Sigmoid colon (tissue), 6 donors: ENCODE measurements at regions not wholly inside any gene's neighbourhood (a gene's known extent, or its start where the extent isn't known, plus 50 kb on each side); places are given as distances from the start of the nearest gene placed in this dataset.

ENCODE experiments used
- DNase-seq: peaks from one replicate; pipeline ENCODE4 v3.0.0-alpha.2; 2019
- H3K27ac ChIP-seq, 4 donors: fragments of 200-600 bp; sonication (generic); one replicate each; pipeline ENCODE4 v1.5.1; 2016 to 2019; ENCODE audit warnings: mild to moderate bottlenecking in 1 of 4
- H3K27me3 ChIP-seq, 3 donors: fragments of 200-600 bp; sonication (generic); one replicate each; pipeline ENCODE4 v1.5.1; 2019; ENCODE audit warnings: mild to moderate bottlenecking in 1 of 3
- H3K36me3 ChIP-seq, 4 donors: fragments of 200-600 bp; sonication (generic); one replicate each; pipeline ENCODE4 v1.5.1; 2016 to 2019
- H3K4me1 ChIP-seq, 4 donors: fragments of 200-600 bp; sonication (generic); one replicate each; pipeline ENCODE4 v1.5.1; 2017 to 2019
- H3K4me3 ChIP-seq, 4 donors: fragments of 200-600 bp; sonication (generic); one replicate each; pipeline ENCODE4 v1.5.1; 2017 to 2019; ENCODE audit warnings: mild to moderate bottlenecking in 2 of 4, moderate library complexity in 1 of 4
- H3K9me3 ChIP-seq, 4 donors: fragments of 200-600 bp in 3 of 4; sonication (generic) in 3 of 4; one replicate each; pipeline versions ENCODE4 v1.5.1 to v1.6.1; 2013 to 2019
- EP300 ChIP-seq, 4 donors: sonication (generic); formaldehyde crosslinking; IDR thresholded peaks; one replicate each; pipeline ENCODE4 v1.6.1; 2017; ENCODE audit warnings: antibody characterized with exemption in 4 of 4
- POLR2A ChIP-seq, 2 donors: fragments of 450-650 bp; IDR thresholded peaks; one replicate each; pipeline ENCODE4 v1.6.1; 2016; ENCODE audit warnings: antibody characterized with exemption in 2 of 2, mild to moderate bottlenecking in 2 of 2, moderate library complexity in 2 of 2
- POLR2AphosphoS5 ChIP-seq, 4 donors: sonication (generic); formaldehyde crosslinking; IDR thresholded peaks; one replicate each; pipeline ENCODE4 v1.6.1; 2017; ENCODE audit warnings: antibody characterized with exemption in 4 of 4
- WGBS, 2 donors: extraction: QIAGEN DNeasy Blood & Tissue Kit; methylation state at CpG; one replicate each; pipeline ENCODE4 v1.1.7; 2013; 5-methylcytosine and 5-hydroxymethylcytosine counted together
- intact Hi-C: fragments of 100-400 bp; cut with DNase I; formaldehyde crosslinking; loops from one replicate; pipeline ENCODE4 v1.15.1; 2023
- TF ChIP-seq, protein P1 (sequence below), 4 experiments: fragments of 450-650 bp in 3 of 4; fragments of 200-600 bp in 1 of 4; IDR thresholded peaks; one replicate each; pipeline ENCODE4 v1.5.1; 2016 to 2019; ENCODE audit warnings: antibody characterized with exemption in 4 of 4, mild to moderate bottlenecking in 3 of 4, moderate library complexity in 2 of 4
- donor health status: healthy with polysubstance abuse.
- donor health status: healthy.

DNA sequence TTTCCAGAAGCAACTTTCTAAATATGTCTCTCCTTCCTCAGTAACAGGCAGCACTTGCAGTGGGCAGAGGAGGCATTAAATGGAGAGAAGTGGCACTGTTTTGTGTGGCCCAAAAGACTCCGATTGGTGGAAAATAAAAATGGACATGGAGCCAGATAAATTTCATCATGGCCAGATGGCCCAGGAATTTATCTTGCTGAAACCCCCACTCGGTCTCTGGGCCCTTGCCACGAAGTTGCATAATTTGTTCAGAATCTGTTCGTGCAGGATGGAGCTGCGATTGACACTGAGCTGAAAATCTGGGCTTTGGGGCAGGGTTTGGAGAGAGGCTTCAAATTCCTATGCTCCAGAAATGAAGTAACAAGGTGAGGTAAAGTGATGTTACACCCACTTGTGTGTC is 65.5 kb downstream of the C11orf91 start:
- Histone ChIP-seq H3K36me3 (no peaks in the 10 kb centered on the region), H3K9me3 (peaks cover 0 to 4% (median 0%) of the 10 kb centered on the region in 4 donors), H3K27me3 (no peaks in the 10 kb centered on the region), H3K27ac (no peak overlapping the region), H3K4me1 (no peaks in the 10 kb centered on the region), H3K4me3 (no peak overlapping the region)
- TF ChIP-seq EP300 (IDR thresholded peaks at IDR 0.05) (no peak), POLR2AphosphoS5 (IDR thresholded peaks at IDR 0.05) (no peak), POLR2A (IDR thresholded peaks at IDR 0.05) (no peak)
- TF ChIP-seq, protein P1, sequence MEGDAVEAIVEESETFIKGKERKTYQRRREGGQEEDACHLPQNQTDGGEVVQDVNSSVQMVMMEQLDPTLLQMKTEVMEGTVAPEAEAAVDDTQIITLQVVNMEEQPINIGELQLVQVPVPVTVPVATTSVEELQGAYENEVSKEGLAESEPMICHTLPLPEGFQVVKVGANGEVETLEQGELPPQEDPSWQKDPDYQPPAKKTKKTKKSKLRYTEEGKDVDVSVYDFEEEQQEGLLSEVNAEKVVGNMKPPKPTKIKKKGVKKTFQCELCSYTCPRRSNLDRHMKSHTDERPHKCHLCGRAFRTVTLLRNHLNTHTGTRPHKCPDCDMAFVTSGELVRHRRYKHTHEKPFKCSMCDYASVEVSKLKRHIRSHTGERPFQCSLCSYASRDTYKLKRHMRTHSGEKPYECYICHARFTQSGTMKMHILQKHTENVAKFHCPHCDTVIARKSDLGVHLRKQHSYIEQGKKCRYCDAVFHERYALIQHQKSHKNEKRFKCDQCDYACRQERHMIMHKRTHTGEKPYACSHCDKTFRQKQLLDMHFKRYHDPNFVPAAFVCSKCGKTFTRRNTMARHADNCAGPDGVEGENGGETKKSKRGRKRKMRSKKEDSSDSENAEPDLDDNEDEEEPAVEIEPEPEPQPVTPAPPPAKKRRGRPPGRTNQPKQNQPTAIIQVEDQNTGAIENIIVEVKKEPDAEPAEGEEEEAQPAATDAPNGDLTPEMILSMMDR (IDR thresholded peaks at IDR 0.05): no peak
- intact Hi-C loops: no loop called here
- 78 to 83% methylated on average over 5 of the region's 5 CpGs for WGBS, 2 donors
- peak; percentile 75 for DNase-seq

GRCh38 chr11:33634291-33634834 is 66.3 kb downstream of the C11orf91 start:
- DNase-seq: no peak
- H3K4me3 ChIP-seq: no peak overlapping the region
- no peak overlapping the region for H3K27ac ChIP-seq
- WGBS, 2 donors: 68 to 83% methylated on average over 7 of the region's 7 CpGs
- no peaks in the 10 kb centered on the region for H3K27me3 ChIP-seq
- intact Hi-C loops: no loop called here
- H3K9me3 ChIP-seq: peaks cover 0 to 4% (median 0%) of the 10 kb centered on the region in 4 donors
- no peaks in the 10 kb centered on the region for H3K4me1 ChIP-seq
- H3K36me3 ChIP-seq: no peaks in the 10 kb centered on the region
- TF ChIP-seq, protein P1 (IDR thresholded peaks at IDR 0.05): no peak
- no peak for TF ChIP-seq POLR2A (IDR thresholded peaks at IDR 0.05)
- no peak for TF ChIP-seq EP300 (IDR thresholded peaks at IDR 0.05)
- no peak for TF ChIP-seq POLR2AphosphoS5 (IDR thresholded peaks at IDR 0.05)

DNA sequence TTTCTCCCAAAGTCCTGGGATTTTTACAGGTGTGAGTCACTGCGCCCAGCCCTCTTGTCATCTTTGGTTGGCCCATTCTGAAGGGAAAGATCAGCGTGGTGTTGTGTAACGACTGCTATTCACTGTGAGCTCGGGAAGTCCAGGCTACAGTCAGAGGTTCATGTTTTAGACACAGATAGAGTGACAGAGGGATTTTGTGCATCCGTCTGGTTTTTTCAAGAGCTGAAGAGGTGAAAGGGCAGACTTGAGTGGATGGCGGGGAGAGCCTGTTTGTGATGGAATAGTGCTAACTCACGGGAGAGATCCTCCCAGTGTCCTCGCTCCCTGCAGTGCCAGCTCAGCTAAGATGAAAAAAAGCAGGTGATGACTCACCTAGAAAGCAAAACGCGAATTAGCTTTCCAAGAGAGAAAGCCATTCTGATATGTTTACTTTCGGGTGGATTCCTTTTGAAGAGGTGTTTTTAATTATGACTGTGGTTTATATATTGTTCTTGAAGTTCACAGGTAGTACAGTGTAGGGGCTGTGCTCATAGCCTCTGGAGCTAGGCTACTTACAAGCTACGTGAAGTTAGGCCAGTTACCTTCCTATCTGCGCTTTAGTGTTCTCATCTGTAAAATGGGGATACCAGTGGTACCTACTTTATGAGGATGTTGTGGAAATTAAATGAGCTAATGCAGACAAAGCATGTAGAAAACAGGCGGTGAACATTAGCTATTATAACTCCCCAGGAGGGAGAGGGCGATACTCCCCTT is 67.2 kb downstream of the C11orf91 start:
- WGBS, 2 donors: 43 to 72% methylated on average over 15 of the region's 15 CpGs
- Histone ChIP-seq H3K4me1 (no peaks in the 10 kb centered on the region), H3K27ac (no peak overlapping the region), H3K36me3 (no peaks in the 10 kb centered on the region), H3K9me3 (no peaks in the 10 kb centered on the region), H3K27me3 (no peaks in the 10 kb centered on the region), H3K4me3 (no peak overlapping the region)
- TF ChIP-seq, protein P1 (IDR thresholded peaks at IDR 0.05): no peak
- no peak for TF ChIP-seq POLR2A (IDR thresholded peaks at IDR 0.05)
- TF ChIP-seq EP300 (IDR thresholded peaks at IDR 0.05): no peak
- TF ChIP-seq POLR2AphosphoS5 (IDR thresholded peaks at IDR 0.05): no peak
- intact Hi-C loops: no loop called here
- no peak for DNase-seq

DNA sequence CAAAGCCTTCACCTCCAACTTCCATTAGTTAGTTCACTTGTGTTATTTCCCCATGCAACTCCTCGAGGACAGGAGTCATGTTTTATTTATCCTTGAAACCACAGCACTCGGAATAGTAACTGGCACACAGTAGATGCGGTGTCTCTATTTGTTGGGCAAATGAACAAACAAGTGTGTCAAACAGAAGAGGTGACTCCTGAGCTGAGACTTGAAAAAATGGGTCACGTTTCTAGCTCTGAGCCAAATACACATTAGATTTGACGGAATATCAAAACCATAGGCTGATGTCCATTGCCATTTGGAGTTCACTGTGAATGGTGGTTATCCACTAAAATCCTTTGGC is 68.9 kb downstream of the C11orf91 start:
- Histone ChIP-seq H3K4me1 (no peaks in the 10 kb centered on the region), H3K36me3 (no peaks in the 10 kb centered on the region), H3K4me3 (no peak overlapping the region), H3K27me3 (no peaks in the 10 kb centered on the region), H3K9me3 (no peaks in the 10 kb centered on the region), H3K27ac (no peak overlapping the region)
- no peak for DNase-seq
- intact Hi-C loops: no loop called here
- TF ChIP-seq EP300 (IDR thresholded peaks at IDR 0.05): no peak
- WGBS, 2 donors: 81 to 86% methylated on average over 5 of the region's 5 CpGs

GRCh38 chr11:33630936-33631748 is 69.5 kb downstream of the C11orf91 start:
- Histone ChIP-seq H3K27ac (no peak overlapping the region), H3K27me3 (no peaks in the 10 kb centered on the region), H3K36me3 (no peaks in the 10 kb centered on the region), H3K4me1 (no peaks in the 10 kb centered on the region), H3K9me3 (no peaks in the 10 kb centered on the region), H3K4me3 (no peak overlapping the region)
- 81 to 83% methylated on average over 12 of the region's 12 CpGs for WGBS, 2 donors
- intact Hi-C loops: no loop called here
- no peak for DNase-seq
- TF ChIP-seq EP300 (IDR thresholded peaks at IDR 0.05): no peak
- TF ChIP-seq, protein P1 (IDR thresholded peaks at IDR 0.05): no peak
- no peak for TF ChIP-seq POLR2A (IDR thresholded peaks at IDR 0.05)
- TF ChIP-seq POLR2AphosphoS5 (IDR thresholded peaks at IDR 0.05): no peak
